SKM-1 (cell line): ENCODE measurements at regions not wholly inside any gene's neighbourhood (a gene's known extent, or its start where the extent isn't known, plus 50 kb on each side); places are given as distances from the start of the nearest gene placed in this dataset.
"Not testable (repeated sequence)": the region's sequence is repeated elsewhere in the genome, so short reads cannot be mapped to it uniquely, and the experiment has no call there.

Experiments used
- DNase-seq: peaks from one replicate; lab custom pipeline; 2025; ENCODE audit not compliant: unreplicated experiment; lab: John Stamatoyannopoulos, UW

GRCh38 chr6:140185991-140186390, 811.5 kb upstream of the CITED2 start:
- no peak for DNase-seq

GRCh38 chr6:140183881-140184280, 809.4 kb upstream of the CITED2 start:
- no peak for DNase-seq

- DNase-seq = no peak
Observed at GRCh38 chr6:140182821-140183220, 808.4 kb upstream of the CITED2 start.

GRCh38 chr6:140181876-140182275, 807.4 kb upstream of the CITED2 start:
- no peak for DNase-seq

GRCh38 chr6:140180306-140180705, 805.9 kb upstream of the CITED2 start:
- DNase-seq = no peak

- DNase-seq = no peak
Observed at GRCh38 chr6:140178935-140179334, 804.5 kb upstream of the CITED2 start.

- DNase-seq = no peak
Observed at GRCh38 chr6:140178520-140178919, 804.1 kb upstream of the CITED2 start.

- DNase-seq = no peak
Observed at GRCh38 chr6:140176306-140176705, 801.9 kb upstream of the CITED2 start.

GRCh38 chr6:140175486-140175885, 801.0 kb upstream of the CITED2 start:
- no peak for DNase-seq

- DNase-seq = no peak
Observed at GRCh38 chr6:140174524-140174923, 800.1 kb upstream of the CITED2 start.

GRCh38 chr6:140168365-140168764, 793.9 kb upstream of the CITED2 start:
- no peak for DNase-seq

GRCh38 chr6:140160909-140161308, 786.5 kb upstream of the CITED2 start:
- DNase-seq = no peak

- no peak for DNase-seq
Observed at GRCh38 chr6:140160494-140160893, 786.0 kb upstream of the CITED2 start.

- DNase-seq = no peak
Observed at GRCh38 chr6:140156131-140156530, 781.7 kb upstream of the CITED2 start.

GRCh38 chr6:140155451-140156126, 781.1 kb upstream of the CITED2 start:
- DNase-seq = no peak

- no peak for DNase-seq
Observed at GRCh38 chr6:140153703-140154102, 779.3 kb upstream of the CITED2 start.

GRCh38 chr6:140147825-140148814, 773.7 kb upstream of the CITED2 start:
- DNase-seq = not testable (repeated sequence)

GRCh38 chr6:140140891-140141290, 766.4 kb upstream of the CITED2 start:
- no peak for DNase-seq

GRCh38 chr6:140138311-140139010, 764.0 kb upstream of the CITED2 start:
- no peak for DNase-seq

GRCh38 chr6:140134224-140134623, 759.8 kb upstream of the CITED2 start:
- DNase-seq = no peak

GRCh38 chr6:140130074-140130473, 755.6 kb upstream of the CITED2 start:
- no peak for DNase-seq

- DNase-seq = no peak
Observed at GRCh38 chr6:140124498-140124897, 750.0 kb upstream of the CITED2 start.
